GM19397 (cell line): ENCODE measurements at regions not wholly inside any gene's neighbourhood (a gene's known extent, or its start where the extent isn't known, plus 50 kb on each side); places are given as distances from the start of the nearest gene placed in this dataset.

Experiments
- ATAC-seq: cut with Tn5 transposase; IDR thresholded peaks from one replicate; pipeline ENCODE4 v1.9.1; 2021; ENCODE audit warnings: mild to moderate bottlenecking, moderate library complexity; ENCODE audit not compliant: unreplicated experiment

DNA sequence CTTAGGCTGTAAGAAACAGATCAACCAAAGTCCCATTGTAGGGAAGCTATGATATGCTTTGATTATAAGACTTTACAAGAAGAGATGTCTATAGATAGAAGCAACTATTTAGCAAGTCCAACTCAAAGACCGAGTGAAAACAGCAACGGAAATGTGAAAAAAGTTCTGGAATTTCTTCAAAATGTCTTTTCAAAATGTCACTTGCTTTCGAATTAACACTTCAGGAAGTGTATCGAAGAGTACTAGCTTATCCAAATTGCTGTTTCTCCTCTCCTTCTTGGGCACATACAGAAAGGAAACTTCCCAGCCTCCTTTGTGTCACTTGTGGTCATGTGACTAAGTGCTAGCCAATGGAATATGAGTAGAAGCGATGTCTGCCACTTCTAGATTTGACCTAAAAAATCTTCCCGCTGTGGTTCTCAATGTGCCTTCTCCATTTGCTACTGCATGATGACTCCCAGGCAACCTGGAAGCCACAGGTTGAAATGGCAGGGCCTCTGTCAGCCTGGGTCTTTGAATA lies 89.9 kb downstream of the TSEN15 start:
- no peak for ATAC-seq

DNA sequence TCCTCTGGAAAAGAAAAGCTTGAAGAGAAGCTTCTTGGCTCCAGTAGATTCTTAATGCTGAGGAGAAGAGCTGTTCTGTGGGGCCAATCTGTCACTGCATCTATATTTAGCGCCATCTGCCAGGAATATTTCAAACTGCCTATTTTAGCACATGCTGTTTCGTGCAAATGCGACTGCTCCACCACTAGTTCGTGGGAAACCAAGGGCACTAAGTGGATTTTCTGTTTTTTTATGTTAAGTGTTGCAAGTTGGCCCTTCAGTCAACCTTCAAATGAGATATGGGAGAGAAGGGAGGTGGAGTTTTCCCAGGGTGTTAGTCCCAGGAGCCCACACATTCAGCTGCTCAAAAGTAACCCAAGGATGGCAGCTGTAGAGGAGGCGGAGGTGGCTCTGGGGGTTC lies 91.9 kb downstream of the TSEN15 start:
- no peak for ATAC-seq

DNA sequence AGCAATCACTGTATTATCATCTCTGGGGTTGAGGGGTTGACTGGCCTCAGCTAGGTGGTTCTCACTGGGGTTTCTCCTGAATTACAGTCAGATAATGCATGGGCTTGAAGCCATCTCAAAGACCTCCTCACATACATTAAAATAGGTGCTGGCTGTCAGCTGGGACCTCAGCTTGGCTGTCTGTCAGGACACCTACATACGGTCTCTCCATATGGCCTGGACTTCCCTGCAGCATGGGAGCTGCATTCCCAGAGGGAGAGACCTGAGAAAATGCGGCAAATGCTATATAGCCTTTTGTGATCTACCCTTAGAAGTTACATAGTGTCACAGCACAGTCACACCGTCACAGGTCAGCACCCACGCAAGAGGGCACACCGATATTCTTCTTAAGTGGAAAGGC lies 93.6 kb downstream of the TSEN15 start:
- no peak for ATAC-seq

DNA sequence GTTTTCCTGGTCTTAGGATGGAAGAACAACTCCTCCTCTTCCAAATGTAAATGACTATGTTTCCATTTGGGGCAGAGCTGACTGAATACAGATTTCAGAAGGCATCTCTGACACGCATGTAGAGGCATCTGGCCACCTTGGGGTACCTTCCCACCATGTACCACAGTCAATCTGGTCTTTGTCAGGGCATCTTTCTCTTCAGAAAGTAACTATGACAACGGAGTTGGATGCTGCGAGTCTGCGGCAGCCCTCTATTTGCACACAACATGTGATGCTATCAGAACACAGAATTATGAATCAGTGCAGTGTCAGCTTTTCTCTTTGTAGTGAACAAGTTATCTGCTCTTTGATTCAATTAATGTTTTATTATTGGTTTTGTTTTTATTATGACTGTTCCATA lies 94.7 kb downstream of the TSEN15 start:
- no peak for ATAC-seq

DNA sequence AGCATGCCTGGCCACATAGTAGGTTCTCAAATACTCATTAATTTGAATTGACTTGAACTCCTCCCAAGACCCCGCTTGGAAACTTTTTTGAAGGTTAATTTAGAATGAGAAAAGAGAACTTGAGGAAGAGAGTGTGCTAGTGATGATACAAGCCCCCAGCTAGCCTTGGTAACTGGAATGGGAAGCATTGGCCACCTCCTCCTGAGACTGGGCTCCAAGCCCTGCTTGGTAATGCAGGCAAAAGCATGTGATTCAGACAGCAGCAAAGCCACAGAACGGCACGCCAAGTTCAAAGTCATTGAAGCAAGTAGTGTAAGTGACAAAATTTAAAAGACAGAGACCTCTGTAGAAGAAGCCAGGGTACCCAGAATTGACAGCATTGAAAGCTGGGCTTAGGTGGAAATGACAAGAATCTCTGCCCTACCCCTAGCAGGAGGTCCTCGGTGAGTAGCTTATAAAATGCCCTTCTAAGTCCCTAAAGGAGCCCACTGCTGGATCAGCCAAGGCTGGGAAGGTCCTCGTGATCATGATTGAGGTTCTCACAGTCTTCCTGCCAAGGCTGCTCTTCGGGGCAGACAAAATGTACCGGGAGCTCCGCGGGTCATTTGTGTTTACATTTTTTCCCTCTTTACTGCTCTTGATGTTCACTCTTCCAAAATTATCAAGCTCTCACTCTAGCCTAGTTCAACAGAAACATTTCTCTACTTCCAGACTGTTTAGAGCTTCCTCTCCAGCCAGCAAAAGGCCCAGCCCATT lies 99.4 kb downstream of the TSEN15 start:
- no peak for ATAC-seq

DNA sequence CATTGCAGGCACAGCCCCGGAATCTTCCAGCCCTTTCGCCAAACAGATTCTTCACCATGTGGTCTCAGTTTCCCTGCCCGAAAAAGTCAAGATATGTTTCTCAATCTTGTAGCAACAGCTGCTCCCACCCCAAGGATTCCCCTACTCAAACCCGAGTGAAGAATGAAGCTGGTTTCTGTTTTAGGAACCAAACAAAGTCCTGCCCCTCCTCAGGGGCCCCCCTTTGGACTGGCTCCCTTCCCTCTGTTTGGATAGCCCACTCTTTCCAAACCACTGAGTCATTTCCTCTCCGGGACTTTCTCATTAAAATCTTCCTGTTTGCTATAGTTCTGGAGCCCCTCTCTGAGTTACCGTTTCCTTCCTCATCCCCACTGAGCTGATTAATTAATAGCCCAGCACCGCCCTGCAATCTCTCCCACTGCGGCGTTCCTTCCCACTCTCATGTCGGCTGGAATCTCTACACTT lies 100.9 kb downstream of the TSEN15 start:
- no peak for ATAC-seq

DNA sequence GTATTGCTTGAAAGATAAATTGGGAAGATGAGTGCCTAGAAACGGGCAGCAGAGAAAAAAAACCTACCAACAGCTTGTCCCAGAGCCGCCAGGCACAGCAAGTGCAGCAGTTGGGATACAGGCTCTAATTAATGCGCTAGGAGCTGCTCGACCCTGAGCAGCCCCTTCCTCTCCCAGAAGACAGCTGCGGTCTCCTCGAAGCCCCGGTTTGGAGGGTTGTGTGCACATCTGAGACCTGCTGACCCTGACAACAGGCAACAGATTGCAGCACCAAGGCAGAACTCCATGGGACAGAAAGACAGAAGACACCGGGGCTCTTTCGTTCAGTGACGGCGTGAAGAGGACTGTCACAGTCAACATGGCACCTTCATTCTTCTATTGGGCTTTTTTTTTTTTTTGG lies 101.4 kb downstream of the TSEN15 start:
- ATAC-seq = no peak

DNA sequence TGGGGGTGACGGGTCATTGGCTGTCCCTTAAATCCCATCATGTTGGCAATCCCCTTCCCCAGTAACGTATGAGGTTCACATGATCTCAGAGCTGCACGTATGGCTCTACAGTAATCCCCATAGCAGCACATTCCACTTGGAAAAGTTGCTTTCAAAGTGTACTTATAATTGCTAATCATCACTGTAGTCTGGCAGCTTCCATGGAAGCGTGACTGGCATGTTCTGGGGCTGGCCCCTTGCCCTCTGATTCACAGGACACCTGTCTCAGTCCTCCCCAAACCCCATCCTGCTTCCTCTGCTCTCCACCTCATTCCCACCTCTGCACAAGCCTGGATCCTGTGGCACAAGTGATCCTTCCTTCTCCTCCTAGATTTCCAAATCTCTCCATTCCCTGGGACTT lies 102.2 kb downstream of the TSEN15 start:
- no peak for ATAC-seq

DNA sequence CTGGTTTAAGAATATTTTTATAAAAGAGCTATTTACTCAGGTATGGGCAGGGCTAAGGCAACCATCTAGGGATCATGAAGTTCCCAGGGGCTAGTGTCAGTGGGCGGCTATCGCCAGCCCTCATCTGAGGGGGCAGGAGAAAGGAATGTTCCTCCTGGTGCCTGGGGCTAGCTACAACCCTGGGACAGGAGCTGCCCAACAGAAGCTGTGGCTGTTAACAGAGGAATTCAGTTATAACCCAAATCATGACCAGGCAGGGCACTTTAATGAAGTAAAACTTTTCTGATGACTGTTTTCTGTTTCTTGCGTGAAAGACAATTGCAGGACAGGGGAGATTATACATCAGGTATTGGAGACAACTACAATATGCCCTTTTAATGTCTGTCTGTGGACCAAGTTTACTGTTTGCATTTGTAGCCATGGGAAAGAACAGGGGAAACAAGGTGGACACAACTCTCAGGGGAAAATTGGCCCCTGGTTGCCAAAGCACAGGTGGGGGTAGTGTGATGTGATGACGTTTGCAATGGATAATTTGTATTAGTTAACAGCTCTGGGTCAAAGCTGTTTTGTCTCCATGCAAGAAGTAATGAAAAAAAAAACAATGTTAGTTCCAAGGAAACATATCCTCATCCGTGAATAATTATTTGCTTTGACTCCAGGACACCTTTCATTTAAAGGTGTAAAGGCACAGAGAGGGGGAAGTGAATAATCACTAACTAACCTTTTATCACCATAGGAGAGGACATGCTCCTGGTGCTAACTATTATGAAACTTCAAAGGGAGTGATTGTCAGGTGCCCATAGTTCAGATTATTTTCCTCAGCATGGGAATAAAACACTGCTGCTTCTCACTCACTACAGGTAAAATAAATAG lies 105.2 kb downstream of the TSEN15 start:
- no peak for ATAC-seq

DNA sequence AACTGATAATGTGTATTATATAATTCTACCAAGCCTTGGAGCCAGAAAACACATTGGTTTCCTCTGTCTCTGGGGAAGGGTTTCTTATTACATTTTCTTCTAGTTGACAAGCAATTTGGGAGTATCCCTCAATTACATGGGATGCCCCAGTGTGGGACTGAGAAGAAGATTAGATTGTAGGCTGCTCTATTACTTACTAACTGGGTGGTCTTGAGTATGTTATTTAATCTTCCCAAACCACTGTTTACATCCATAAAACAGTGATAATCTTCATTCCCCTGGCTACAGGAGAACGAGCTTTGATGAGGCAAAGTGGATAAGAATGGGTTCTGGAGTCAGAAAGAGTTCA lies 105.8 kb downstream of the TSEN15 start:
- ATAC-seq = no peak

DNA sequence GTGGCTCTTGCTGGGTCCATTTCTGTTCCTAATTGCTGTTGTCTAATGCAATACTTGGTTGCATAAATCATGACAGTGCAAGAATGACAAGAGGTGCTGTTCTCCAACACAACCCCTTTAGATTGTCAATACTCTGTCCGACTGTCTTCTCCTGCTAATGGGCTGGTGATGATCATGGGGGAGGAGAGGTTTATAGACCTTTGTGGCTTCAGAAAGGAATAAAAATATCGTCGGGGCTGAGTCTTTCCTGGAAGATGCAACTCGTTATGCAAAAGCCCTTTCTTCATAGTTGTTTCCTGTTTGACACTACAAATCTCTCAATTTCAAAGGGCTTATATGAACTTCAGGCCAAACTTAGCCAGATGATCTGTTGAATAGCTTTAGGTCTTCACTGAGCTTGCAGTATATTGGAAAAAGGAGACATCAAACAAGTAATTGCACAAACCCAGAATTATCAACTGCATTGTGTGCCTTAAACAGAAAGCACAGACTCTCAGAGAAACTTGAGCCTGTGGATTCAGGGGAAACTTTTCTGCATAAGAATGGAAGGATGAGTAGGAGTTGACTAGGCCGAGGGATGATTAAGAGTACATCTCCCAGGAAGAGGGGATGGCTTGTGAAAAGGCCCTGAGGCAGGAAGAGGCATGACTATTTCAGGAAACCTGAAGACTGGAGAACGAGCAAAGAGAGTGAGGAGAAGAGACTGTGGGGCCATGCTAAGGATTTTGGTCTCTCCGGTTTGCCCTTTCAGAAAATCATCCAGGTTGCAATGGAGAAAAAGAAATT lies 107.6 kb downstream of the TSEN15 start:
- ATAC-seq = no peak

DNA sequence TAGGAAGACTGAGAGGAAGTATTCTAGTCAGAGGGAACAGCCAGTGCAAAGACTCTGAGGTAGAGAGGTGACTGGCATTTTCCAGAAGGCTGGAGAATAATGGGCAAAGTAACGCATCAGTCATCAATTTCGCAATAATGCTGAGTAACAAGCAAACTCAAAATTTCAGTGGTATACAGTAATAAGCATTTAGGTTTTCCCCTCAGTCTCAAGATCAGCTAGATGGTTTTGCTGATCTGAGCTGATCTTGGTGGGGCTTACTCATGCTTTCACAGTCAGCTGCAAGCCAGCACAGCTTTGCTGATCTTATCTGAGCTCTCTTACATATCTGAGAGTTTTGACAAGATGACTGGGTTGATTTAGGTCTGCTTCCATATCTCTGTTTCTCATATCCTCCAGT lies 108.7 kb downstream of the TSEN15 start:
- no peak for ATAC-seq

DNA sequence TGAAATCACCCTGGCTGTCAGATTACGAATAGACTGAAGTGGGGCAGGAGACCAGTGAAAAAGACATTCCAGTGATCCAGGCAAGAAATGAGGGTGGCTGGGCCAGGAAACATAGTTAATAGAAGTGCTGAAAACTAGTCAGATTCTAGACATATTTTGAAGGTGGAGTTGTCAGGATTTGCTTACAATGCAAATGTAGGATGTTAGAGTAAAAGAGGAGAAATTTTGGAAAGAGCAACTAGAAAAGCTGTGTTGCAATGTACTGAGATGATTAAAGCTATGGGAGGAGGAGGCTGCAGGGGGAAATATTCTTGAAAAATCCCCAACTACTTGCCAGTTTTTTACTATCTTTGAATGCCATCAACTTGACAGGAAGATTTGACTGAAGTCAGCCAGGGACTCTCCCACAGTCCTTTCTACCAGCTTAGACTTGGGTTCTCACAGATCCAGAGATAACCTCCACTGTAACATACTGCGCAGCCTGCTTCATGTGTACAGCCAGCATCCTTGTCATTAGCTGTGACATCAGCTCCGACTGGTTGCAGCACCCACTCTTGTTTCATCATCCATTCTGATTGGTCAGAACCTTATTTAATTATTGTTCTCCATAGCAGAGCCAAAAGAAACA lies 109.7 kb downstream of the TSEN15 start:
- no peak for ATAC-seq

DNA sequence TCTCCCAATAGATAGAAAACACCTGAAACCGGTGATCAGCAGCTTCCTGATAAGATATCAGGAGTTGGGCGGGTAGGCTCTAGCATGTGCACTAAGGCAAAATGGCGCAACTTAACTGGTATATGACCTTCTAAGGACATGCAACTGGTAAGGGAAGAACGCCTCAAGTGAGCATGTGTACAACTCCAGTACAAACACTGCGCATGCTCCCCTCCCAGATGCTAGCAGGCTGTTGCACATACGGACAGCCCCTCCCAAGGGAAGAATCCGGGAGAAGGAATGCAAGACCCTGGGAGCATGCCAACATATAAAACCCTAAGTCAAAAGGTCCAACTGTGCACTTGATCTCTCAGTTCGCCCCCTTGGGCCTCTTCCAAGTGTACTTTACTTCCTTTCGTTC lies 110.8 kb downstream of the TSEN15 start:
- ATAC-seq = no peak

DNA sequence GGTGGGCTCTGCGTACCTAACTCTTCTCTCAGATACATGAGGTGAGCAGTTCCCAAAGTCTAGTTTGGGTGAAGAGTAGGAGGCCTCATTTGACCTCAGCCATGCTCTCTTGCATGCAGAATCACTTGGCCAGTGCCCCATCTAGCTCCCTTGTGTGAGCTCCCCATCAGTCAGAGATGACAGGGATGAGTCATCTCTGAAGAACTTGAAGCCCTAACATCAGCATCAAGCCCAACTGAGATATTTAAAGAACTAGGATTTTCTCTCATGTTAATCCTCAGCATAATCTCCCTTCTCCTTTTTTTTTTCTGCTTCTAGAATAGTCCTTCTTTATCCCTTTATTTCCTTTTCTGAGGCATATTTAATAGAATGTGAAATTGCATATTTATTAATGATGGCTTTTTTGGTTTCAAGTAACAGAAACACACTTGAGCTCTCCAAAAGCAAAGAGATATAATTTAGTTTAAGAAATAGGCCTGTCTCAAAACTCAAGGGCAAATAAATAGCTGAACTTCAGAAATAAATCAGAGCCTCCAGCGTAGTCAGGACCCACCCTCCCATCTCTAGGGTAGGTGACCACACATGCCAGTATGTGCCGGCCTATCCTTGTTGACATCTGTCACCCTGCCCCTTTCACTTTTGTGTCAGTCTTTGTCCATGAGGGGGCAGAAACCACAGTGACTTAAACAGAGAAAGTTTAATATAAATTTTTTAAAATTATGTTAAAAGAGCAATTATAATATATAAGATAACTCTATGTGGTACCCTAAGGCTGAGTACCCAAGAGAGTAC lies 112.3 kb downstream of the TSEN15 start:
- ATAC-seq = peak; percentile 66

DNA sequence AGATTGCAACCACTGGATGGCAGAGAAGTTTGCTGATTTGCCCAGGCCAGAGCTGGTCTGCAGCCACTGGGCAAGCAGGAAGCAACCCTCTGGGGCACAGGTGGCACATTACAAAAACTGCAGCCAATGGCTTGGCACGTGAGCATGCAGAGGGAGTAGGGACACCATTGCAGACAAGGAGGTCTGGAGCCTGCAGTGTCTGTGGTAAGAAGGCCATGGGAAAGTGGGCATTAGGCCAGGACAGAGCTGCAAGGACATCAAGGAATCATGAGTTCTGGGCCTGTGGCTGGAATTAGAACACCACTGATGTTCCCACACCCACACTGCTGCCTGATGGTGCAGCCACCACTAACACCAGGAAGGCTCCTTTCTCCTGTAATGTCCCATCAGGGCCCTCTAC lies 113.0 kb downstream of the TSEN15 start:
- ATAC-seq = no peak

DNA sequence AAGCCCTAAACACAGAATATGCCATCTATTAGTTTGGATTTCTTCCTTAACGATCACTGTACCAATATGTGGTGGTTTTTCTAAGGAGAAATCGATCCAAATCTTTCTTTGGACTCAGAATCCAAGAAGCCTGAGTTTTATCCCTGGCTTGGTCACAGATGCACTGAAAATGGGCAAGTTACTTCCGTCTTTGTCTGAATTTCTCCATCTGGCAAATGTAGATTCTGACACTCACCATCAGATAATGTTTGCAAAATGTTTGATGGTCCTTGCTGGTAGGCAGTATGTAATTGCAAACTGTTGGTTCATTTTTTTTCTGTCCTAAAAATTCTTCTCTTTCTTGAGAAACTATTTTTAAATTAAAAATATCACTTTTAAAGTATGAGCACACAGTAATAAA lies 115.0 kb downstream of the TSEN15 start:
- no peak for ATAC-seq

DNA sequence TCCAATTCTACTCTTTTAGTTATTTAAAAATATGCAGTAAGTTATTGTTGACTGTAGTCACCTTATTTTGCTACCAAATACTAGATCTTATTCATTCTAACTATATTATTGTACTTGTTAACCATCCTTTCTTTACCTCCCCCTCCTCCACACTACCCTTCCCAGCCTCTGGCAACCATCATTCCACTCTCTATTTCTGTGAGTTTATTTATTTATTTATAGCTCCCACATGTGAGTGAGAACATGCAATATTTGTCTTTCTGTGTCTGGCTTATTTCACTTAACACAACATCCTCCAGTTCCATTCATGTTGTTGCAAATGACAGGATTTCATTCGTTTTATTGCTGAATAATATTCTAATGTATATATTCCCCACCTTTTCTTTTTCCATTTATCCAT lies 115.8 kb downstream of the TSEN15 start:
- no peak for ATAC-seq

DNA sequence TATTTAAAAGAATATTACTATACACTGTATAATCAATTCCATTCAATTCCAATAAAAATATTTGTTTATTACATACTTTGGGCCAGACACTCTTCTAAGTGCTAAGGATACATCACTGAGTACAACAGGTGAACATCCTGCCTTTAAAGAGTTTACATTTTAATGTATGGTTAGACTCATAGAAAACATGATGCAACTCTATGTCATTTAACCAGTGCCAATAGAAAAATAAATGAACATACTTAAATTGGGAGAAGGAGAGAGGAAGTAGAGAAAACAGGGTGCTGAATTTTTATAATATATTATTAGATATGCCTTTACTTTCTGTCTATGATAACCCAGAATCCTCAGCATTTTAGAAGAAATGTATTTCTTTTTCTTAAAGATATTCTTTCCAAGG lies 119.2 kb downstream of the TSEN15 start:
- ATAC-seq = no peak

DNA sequence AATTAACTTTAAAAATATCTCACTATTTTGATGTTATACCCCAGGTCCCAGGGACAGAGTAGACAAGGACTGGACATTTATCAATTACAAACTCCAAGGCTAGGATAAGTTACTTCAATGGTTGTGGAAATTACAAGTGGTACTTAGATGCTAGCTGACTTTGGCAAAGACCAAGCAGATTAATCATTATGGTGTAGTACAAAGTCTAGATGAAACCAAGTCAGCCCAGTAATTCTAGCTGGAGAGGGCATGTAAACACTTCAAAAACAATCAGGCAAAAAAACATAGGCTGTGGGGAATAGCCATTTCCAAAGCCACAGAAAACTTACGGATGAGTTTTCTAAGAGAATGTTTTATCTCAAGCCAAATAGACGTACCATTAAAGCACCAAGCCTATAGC lies 124.5 kb downstream of the TSEN15 start:
- no peak for ATAC-seq
